ENCODE measurements at regions not wholly inside any gene's neighbourhood (a gene's known extent, or its start where the extent isn't known, plus 50 kb on each side); places are given as distances from the start of the nearest gene placed in this dataset.

GRCh38 chr9:120030847-120031246, 549.1 kb downstream of the CDK5RAP2 start:
- H3K9ac ChIP-seq (ENCODE audit: low read length) = no peak overlapping the region
- no peak overlapping the region for H4K91ac ChIP-seq (ENCODE audit: low read depth, low read length)
- no peak overlapping the region for H2BK120ac ChIP-seq (ENCODE audit: insufficient read depth, low read length, poor library complexity)
- no peak overlapping the region for H2BK5ac ChIP-seq (ENCODE audit: low read depth, low read length, poor library complexity)
- WGBS (ENCODE audit: extremely low coverage, insufficient coverage, insufficient read length) = no CpG with 5 or more reads among the region's 5 CpGs
- H3K23ac ChIP-seq (ENCODE audit: low read length) = no peak overlapping the region
- H3K18ac ChIP-seq (ENCODE audit: low read length) = no peak overlapping the region
- no peaks in the 10 kb centered on the region for H3K27me3 ChIP-seq (ENCODE audit: insufficient read depth, low read length)
- no peak overlapping the region for H3K4me2 ChIP-seq (ENCODE audit: low read length)
- no peaks in the 10 kb centered on the region for H3K79me1 ChIP-seq (ENCODE audit: low read length)
- H2AFZ ChIP-seq (ENCODE audit: insufficient read depth, low read length, poor library complexity) = no peak overlapping the region
- H3K36me3 ChIP-seq (ENCODE audit: control insufficient read depth in 1 of 2, insufficient read depth in 2 of 2, low read length in 2 of 2) = no peaks in the 10 kb centered on the region
- H2BK12ac ChIP-seq (ENCODE audit: low read length) = no peak overlapping the region
- no peaks in the 10 kb centered on the region for H3K79me2 ChIP-seq (ENCODE audit: control insufficient read depth, insufficient read depth, low read length, poor library complexity)
- DNase-seq = no peak
- no peaks in the 10 kb centered on the region for H3K4me1 ChIP-seq (ENCODE audit: control insufficient read depth in 1 of 2, insufficient read depth in 2 of 2, low read length in 2 of 2)
- no peak overlapping the region for H3K4ac ChIP-seq (ENCODE audit: low read depth, low read length)
- H3K9me3 ChIP-seq (ENCODE audit: insufficient read depth, low read depth, low read length) = no peaks in the 10 kb centered on the region
- no peak overlapping the region for H2AK5ac ChIP-seq (ENCODE audit: low read length)
- H3K4me3 ChIP-seq (ENCODE audit: low read depth, low read length) = no peak overlapping the region
- H4K8ac ChIP-seq (ENCODE audit: low read depth, low read length) = no peak overlapping the region
- H4K12ac ChIP-seq (ENCODE audit: low read depth, low read length) = no peak overlapping the region
- no peak overlapping the region for H3K14ac ChIP-seq (ENCODE audit: low read length)
- no peak overlapping the region for H3K27ac ChIP-seq (ENCODE audit: low read depth, low read length)

- no peak overlapping the region for H4K8ac ChIP-seq (ENCODE audit: low read depth, low read length)
- H3K9ac ChIP-seq (ENCODE audit: low read length) = no peak overlapping the region
- H3K79me1 ChIP-seq (ENCODE audit: low read length) = no peaks in the 10 kb centered on the region
- H2BK120ac ChIP-seq (ENCODE audit: insufficient read depth, low read length, poor library complexity) = no peak overlapping the region
- H3K36me3 ChIP-seq (ENCODE audit: control insufficient read depth in 1 of 2, insufficient read depth in 2 of 2, low read length in 2 of 2) = no peaks in the 10 kb centered on the region
- H3K23ac ChIP-seq (ENCODE audit: low read length) = no peak overlapping the region
- H2AFZ ChIP-seq (ENCODE audit: insufficient read depth, low read length, poor library complexity) = no peak overlapping the region
- H3K14ac ChIP-seq (ENCODE audit: low read length) = no peak overlapping the region
- no peaks in the 10 kb centered on the region for H3K79me2 ChIP-seq (ENCODE audit: control insufficient read depth, insufficient read depth, low read length, poor library complexity)
- no peaks in the 10 kb centered on the region for H3K9me3 ChIP-seq (ENCODE audit: insufficient read depth, low read depth, low read length)
- no peak for DNase-seq
- H3K4me1 ChIP-seq (ENCODE audit: control insufficient read depth in 1 of 2, insufficient read depth in 2 of 2, low read length in 2 of 2) = peaks cover 0 to 6% of the 10 kb centered on the region in 2 experiments
- H4K91ac ChIP-seq (ENCODE audit: low read depth, low read length) = no peak overlapping the region
- H3K4me2 ChIP-seq (ENCODE audit: low read length) = no peak overlapping the region
- H2BK12ac ChIP-seq (ENCODE audit: low read length) = no peak overlapping the region
- no peak overlapping the region for H2BK5ac ChIP-seq (ENCODE audit: low read depth, low read length, poor library complexity)
- H2AK5ac ChIP-seq (ENCODE audit: low read length) = no peak overlapping the region
- no peak overlapping the region for H4K12ac ChIP-seq (ENCODE audit: low read depth, low read length)
- H3K27me3 ChIP-seq (ENCODE audit: insufficient read depth, low read length) = no peaks in the 10 kb centered on the region
- no peak overlapping the region for H3K4me3 ChIP-seq (ENCODE audit: low read depth, low read length)
- H3K4ac ChIP-seq (ENCODE audit: low read depth, low read length) = no peak overlapping the region
- H3K18ac ChIP-seq (ENCODE audit: low read length) = no peak overlapping the region
- no peak overlapping the region for H3K27ac ChIP-seq (ENCODE audit: low read depth, low read length)
Observed at GRCh38 chr9:120018550-120018949, 561.4 kb downstream of the CDK5RAP2 start.

- Histone ChIP-seq H3K4me1 (ENCODE audit: control insufficient read depth in 1 of 2, insufficient read depth in 2 of 2, low read length in 2 of 2) (peaks cover 0 to 6% of the 10 kb centered on the region in 2 experiments), H3K27me3 (ENCODE audit: insufficient read depth, low read length) (no peaks in the 10 kb centered on the region), H3K4ac (ENCODE audit: low read depth, low read length) (no peak overlapping the region), H2BK120ac (ENCODE audit: insufficient read depth, low read length, poor library complexity) (no peak overlapping the region), H3K23ac (ENCODE audit: low read length) (no peak overlapping the region), H4K91ac (ENCODE audit: low read depth, low read length) (no peak overlapping the region), H3K79me2 (ENCODE audit: control insufficient read depth, insufficient read depth, low read length, poor library complexity) (no peaks in the 10 kb centered on the region), H4K12ac (ENCODE audit: low read depth, low read length) (no peak overlapping the region), H3K36me3 (ENCODE audit: control insufficient read depth in 1 of 2, insufficient read depth in 2 of 2, low read length in 2 of 2) (no peaks in the 10 kb centered on the region), H2AFZ (ENCODE audit: insufficient read depth, low read length, poor library complexity) (no peak overlapping the region), H3K18ac (ENCODE audit: low read length) (no peak overlapping the region), H4K8ac (ENCODE audit: low read depth, low read length) (no peak overlapping the region), H3K9me3 (ENCODE audit: insufficient read depth, low read depth, low read length) (no peaks in the 10 kb centered on the region), H2AK5ac (ENCODE audit: low read length) (no peak overlapping the region), H3K9ac (ENCODE audit: low read length) (no peak overlapping the region), H2BK5ac (ENCODE audit: low read depth, low read length, poor library complexity) (no peak overlapping the region), H3K4me3 (ENCODE audit: low read depth, low read length) (no peak overlapping the region), H3K4me2 (ENCODE audit: low read length) (no peak overlapping the region), H3K14ac (ENCODE audit: low read length) (no peak overlapping the region), H2BK12ac (ENCODE audit: low read length) (no peak overlapping the region), H3K27ac (ENCODE audit: low read depth, low read length) (no peak overlapping the region), H3K79me1 (ENCODE audit: low read length) (no peaks in the 10 kb centered on the region)
- DNase-seq = no peak
- WGBS (ENCODE audit: extremely low coverage, insufficient coverage, insufficient read length) = no CpG with 5 or more reads among the region's 4 CpGs
Observed at GRCh38 chr9:120018037-120018436, 561.9 kb downstream of the CDK5RAP2 start.

- H2BK120ac ChIP-seq (ENCODE audit: insufficient read depth, low read length, poor library complexity) = no peak overlapping the region
- H3K9ac ChIP-seq (ENCODE audit: low read length) = no peak overlapping the region
- H3K4me1 ChIP-seq (ENCODE audit: control insufficient read depth in 1 of 2, insufficient read depth in 2 of 2, low read length in 2 of 2) = peaks cover 0 to 6% of the 10 kb centered on the region in 2 experiments
- H3K4ac ChIP-seq (ENCODE audit: low read depth, low read length) = no peak overlapping the region
- no peak overlapping the region for H4K8ac ChIP-seq (ENCODE audit: low read depth, low read length)
- no peak overlapping the region for H2AK5ac ChIP-seq (ENCODE audit: low read length)
- no peak overlapping the region for H3K14ac ChIP-seq (ENCODE audit: low read length)
- no peak for DNase-seq
- H2BK5ac ChIP-seq (ENCODE audit: low read depth, low read length, poor library complexity) = no peak overlapping the region
- no peak overlapping the region for H3K4me2 ChIP-seq (ENCODE audit: low read length)
- no peak overlapping the region for H2AFZ ChIP-seq (ENCODE audit: insufficient read depth, low read length, poor library complexity)
- H2BK12ac ChIP-seq (ENCODE audit: low read length) = no peak overlapping the region
- no peaks in the 10 kb centered on the region for H3K79me1 ChIP-seq (ENCODE audit: low read length)
- no peaks in the 10 kb centered on the region for H3K36me3 ChIP-seq (ENCODE audit: control insufficient read depth in 1 of 2, insufficient read depth in 2 of 2, low read length in 2 of 2)
- no peak overlapping the region for H4K91ac ChIP-seq (ENCODE audit: low read depth, low read length)
- H3K27me3 ChIP-seq (ENCODE audit: insufficient read depth, low read length) = no peaks in the 10 kb centered on the region
- H3K79me2 ChIP-seq (ENCODE audit: control insufficient read depth, insufficient read depth, low read length, poor library complexity) = no peaks in the 10 kb centered on the region
- H3K9me3 ChIP-seq (ENCODE audit: insufficient read depth, low read depth, low read length) = no peaks in the 10 kb centered on the region
- H3K27ac ChIP-seq (ENCODE audit: low read depth, low read length) = no peak overlapping the region
- H3K4me3 ChIP-seq (ENCODE audit: low read depth, low read length) = no peak overlapping the region
- H3K23ac ChIP-seq (ENCODE audit: low read length) = no peak overlapping the region
- H3K18ac ChIP-seq (ENCODE audit: low read length) = no peak overlapping the region
- H4K12ac ChIP-seq (ENCODE audit: low read depth, low read length) = no peak overlapping the region
- no CpG with 5 or more reads among the region's 2 CpGs for WGBS (ENCODE audit: extremely low coverage, insufficient coverage, insufficient read length)
Observed at GRCh38 chr9:120016231-120016630, 563.7 kb downstream of the CDK5RAP2 start.

Data from trophoblast cell (in vitro differentiated cells and primary cell).